ENCODE measurements at regions not wholly inside any gene's neighbourhood (a gene's known extent, or its start where the extent isn't known, plus 50 kb on each side); places are given as distances from the start of the nearest gene placed in this dataset.

GRCh38 chr5:39608024-39608423 is 183.2 kb upstream of the DAB2 start:
- DNase-seq (ENCODE audit: low read depth in 2 of 2), result no peak

DNA sequence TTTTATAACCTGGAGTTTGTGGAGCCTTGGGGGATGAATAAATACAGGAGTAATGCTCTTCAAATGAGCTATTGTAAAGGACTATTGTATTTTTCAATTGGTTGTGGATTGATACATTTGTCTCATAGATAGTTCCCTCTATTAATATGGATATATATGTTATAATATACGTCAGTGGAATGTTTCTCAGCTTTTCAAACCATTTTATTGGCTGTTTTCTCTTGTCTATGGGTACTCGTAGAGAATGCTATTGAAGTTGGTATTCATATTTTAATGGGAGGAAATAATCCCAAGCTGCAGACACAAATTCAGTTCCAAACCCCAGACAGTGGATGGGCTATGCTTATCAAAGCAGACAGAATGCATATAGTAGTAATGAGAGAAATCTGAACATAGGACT is 181.8 kb upstream of the DAB2 start:
- no peak for DNase-seq (ENCODE audit: low read depth in 2 of 2)

DNA sequence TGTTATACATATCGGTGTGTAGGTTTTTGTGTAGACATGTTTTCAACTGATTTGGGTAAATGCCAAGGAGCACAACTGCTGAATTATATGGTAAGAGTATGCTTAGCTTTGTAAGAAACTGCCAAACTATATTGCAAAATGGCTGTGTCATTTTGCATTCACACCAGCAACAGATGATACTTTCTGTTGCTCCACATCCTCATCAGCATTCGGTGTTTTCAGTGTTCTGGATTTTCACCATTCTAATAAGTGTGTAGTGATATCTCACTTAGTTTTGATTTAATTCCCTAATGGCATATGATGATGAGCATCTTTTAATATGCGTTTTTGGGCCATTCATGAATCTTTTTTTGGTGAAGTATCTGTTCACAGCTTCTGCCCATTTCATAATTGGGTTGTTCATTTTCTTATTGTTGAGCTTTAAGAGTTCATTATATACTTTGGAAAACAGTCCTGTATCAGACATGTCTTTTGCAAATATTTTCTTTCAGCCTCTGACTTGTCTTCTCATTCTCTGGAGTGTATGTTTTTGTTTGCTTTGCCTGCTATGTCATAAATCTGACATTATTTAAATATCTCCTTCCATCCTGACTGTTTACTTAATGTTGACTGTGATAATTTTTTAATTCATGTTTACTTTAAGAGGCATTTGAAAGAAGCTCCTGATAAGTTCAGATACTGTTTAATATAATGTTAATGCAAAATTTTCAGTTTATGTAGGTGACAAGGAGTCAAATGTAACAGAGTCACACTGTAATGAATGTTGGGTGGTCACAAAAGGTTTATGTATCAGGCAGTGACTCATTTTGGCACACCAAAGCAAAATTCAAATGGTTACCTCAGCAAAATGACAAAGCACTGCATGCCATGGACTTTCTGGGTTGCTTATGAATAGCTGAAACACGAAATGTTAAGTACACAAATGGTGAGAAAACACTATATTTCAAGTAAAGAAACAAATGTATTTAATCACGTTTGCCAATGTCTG is 181.1 kb upstream of the DAB2 start:
- no peak for DNase-seq (ENCODE audit: low read depth in 2 of 2)

- no peak for DNase-seq (ENCODE audit: low read depth in 2 of 2)
Measured at GRCh38 chr5:39605145-39605544, 180.4 kb upstream of the DAB2 start.

DNA sequence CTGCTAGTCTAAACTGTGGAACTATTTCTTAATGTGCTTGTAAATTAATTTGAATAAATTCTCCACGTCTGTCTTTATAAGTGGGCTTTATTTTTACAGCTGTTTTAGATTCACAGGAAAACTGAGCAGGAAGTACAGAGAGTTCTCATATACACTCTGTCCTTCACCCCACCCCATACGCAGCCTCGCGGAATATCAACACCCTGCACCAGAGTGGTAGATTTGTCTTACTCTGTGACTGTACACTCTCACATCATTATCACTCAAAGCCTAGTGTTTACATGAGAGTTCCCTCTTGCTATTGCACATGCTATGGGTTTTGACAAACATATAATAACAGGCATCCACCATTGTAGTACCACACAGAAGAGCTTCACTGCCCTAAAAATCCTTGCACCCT is 179.7 kb upstream of the DAB2 start:
- no peak for DNase-seq (ENCODE audit: low read depth in 2 of 2)

GRCh38 chr5:39599721-39600431 is 175.1 kb upstream of the DAB2 start:
- DNase-seq (ENCODE audit: low read depth in 2 of 2), result no peak

- no peak for DNase-seq (ENCODE audit: low read depth in 2 of 2)
Measured at GRCh38 chr5:39598661-39599248, 174.0 kb upstream of the DAB2 start.

GRCh38 chr5:39588179-39588578 is 163.4 kb upstream of the DAB2 start:
- DNase-seq (ENCODE audit: low read depth in 2 of 2), result no peak

DNA sequence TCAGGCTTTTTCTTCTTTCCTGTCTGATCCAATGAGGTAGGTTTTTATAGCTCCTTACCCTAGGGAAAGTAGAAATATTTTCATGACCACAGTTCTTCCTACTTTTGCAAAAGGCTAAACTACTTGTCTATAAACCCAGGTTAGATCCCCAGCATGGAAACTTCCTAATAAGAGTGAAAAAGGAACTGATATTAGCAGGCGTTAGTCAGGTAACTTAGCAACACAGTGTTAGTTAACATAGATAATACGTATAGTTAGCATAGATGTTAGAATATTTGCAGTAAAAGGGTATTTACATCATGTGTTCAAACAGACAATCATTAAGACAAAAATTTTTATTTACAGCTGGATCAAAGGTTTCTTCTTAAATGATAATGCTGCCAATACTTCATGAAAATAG is 162.9 kb upstream of the DAB2 start:
- no peak for DNase-seq (ENCODE audit: low read depth in 2 of 2)

- no peak for DNase-seq (ENCODE audit: low read depth in 2 of 2)
Measured at GRCh38 chr5:39586185-39586584, 161.4 kb upstream of the DAB2 start.

GRCh38 chr5:39584927-39585326 is 160.1 kb upstream of the DAB2 start:
- no peak for DNase-seq (ENCODE audit: low read depth in 2 of 2)

DNA sequence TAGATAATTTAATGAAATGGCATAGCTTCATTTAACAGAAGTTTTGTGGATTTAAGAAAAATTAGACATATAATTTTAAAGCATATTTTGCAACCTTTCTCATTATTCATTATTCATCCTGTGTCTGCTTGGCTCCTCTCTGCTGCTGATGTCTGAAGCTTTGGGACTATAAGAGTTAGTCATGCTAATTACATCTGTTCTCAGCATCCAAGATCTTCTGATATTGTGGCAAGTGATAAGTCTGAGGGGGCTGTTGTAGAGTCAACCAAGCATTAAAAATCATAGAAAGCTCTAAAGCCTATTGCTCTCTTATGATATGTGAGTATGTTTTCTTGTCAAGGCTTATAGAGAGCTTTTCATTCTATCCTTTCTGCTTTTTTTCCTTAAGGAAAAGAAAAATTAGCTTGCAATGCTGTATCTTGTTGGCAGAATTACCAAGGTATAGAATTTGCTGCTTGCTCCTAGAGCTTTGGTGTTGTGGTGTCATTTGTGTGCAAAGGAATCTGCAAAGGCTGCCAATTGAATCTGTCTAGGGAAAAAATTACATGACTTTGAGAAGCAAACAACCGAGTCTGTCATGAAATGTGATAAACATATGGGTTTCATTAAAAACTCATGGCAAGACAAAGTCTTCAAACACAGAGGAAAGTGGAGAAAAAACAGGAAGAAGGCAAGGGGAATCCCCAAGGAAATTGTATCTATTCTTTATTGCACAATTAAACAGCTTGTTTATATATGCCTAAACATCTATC is 156.1 kb upstream of the DAB2 start:
- no peak for DNase-seq (ENCODE audit: low read depth in 2 of 2)

- no peak for DNase-seq (ENCODE audit: low read depth in 2 of 2)
Measured at GRCh38 chr5:39579750-39580149, 155.0 kb upstream of the DAB2 start.

- DNase-seq (ENCODE audit: low read depth in 2 of 2), result no peak
Measured at GRCh38 chr5:39578887-39579497, 154.2 kb upstream of the DAB2 start.

GRCh38 chr5:39577529-39577928 is 152.7 kb upstream of the DAB2 start:
- no peak for DNase-seq (ENCODE audit: low read depth in 2 of 2)

GRCh38 chr5:39570403-39571027 is 145.7 kb upstream of the DAB2 start:
- DNase-seq (ENCODE audit: low read depth in 2 of 2), result no peak

DNA sequence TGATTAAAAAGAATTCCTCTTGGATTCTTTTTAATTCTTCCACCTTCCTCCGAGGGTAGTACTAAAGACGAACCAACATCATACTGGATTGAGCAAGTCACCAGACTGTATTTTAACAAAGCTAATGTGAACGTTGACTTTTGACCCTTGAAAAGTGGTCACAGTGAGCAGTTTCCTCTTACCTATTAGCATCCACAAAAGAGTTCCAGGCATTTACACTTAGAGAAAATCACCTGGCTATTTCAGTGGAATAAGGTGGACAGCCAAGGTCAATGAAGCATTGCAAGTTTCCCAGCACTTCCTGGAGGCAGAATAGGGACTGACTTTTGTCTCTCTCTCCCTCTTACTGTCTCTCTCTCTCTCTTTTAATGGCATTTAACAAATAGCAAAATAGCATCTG is 145.1 kb upstream of the DAB2 start:
- DNase-seq (ENCODE audit: low read depth in 2 of 2), result no peak

- no peak for DNase-seq (ENCODE audit: low read depth in 2 of 2)
Measured at GRCh38 chr5:39566891-39567290, 142.1 kb upstream of the DAB2 start.

DNA sequence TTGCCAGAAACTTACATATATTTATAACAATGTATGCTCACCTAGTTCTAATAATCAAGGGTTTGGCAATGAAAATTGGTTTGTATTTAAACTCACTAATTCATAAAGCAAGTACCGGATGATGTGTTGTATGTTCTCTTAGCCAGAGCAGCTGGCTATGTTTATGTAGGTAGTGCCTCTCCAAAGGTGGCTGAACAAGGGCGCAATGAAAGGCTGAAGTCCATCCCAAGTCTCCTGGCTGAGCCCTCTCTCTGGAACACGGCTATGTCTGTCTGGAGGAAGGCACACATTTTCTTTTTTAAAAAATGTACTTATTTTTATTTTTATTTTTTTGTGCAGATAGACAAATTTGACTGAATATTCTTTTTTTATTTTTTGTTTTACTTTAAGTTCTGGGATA is 141.2 kb upstream of the DAB2 start:
- DNase-seq (ENCODE audit: low read depth in 2 of 2), result no peak

GRCh38 chr5:39561421-39561820 is 136.6 kb upstream of the DAB2 start:
- DNase-seq (ENCODE audit: low read depth in 2 of 2), result no peak

DNA sequence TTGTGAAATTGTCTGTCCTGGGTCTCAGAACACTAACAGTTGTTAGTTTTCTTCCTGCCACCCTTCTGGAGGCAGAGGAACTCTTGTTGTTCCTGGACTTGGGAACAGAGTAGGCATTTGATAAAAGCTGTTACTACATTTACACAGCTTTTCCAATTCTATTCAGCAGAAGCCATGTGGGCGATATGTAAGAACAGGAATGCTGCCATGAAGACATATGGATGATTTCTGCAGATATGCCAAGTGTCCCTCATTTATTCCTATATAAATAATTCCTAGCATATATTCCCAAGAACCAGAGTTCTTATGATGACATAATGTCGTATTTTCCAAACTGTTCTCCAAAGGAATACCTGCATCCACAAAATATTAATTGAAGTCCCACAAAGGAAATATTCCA is 135.9 kb upstream of the DAB2 start:
- DNase-seq (ENCODE audit: low read depth in 2 of 2), result no peak
